B cell (primary cell): ENCODE measurements at regions not wholly inside any gene's neighbourhood (a gene's known extent, or its start where the extent isn't known, plus 50 kb on each side); places are given as distances from the start of the nearest gene placed in this dataset.

ENCODE experiments used
- ATAC-seq: fragments of 200-7000 bp; cut with Tn5 transposase; one replicate; pipeline ENCODE4 v1.10.0; 2021; ENCODE audit warnings: low read depth, mild to moderate bottlenecking, moderate number of reproducible peaks, moderate library complexity
- CTCF ChIA-PET: fragments of 350-600 bp; sonication (Branson Sonifier 250); formaldehyde crosslinking; loops from one replicate; lab custom pipeline; 2021; ENCODE audit warnings: antibody characterized with exemption, inconsistent platforms; lab: Charles Lee
- POLR2A ChIA-PET: fragments of 350-600 bp; sonication (Branson Sonifier 250); formaldehyde crosslinking; loops from one replicate; lab custom pipeline; 2021; ENCODE audit warnings: antibody characterized with exemption; lab: Charles Lee
- DNase-seq: peaks from one replicate; pipeline ENCODE4 v3.0.0; 2013
- H2AFZ ChIP-seq: 2 replicates; pipeline ENCODE4 v1.6.1; 2012; ENCODE audit warnings: mild to moderate bottlenecking, low read depth, low read length; ENCODE audit not compliant: insufficient read depth, poor library complexity, severe bottlenecking
- H3K27ac ChIP-seq, 2 donors: 1 replicate in 1 of 2; 2 replicates in 1 of 2; pipeline ENCODE4 v1.5.1; 2012 to 2013; ENCODE audit warnings: low read length in 2 of 2, mild to moderate bottlenecking in 2 of 2, moderate library complexity in 1 of 2
- H3K27me3 ChIP-seq, 4 experiments: fragments of 200-600 bp in 1 of 4; sonication (generic) in 1 of 4; replicated peaks in 1 of 4; 1 replicate in 2 of 4; 2 replicates in 2 of 4; pipeline versions ENCODE4 v1.6.1 to v1.7.0; 2013 to 2016; ENCODE audit warnings: low read length in 3 of 4, mild to moderate bottlenecking in 2 of 4, mixed read lengths in 1 of 4, moderate library complexity in 1 of 4; ENCODE audit not compliant: insufficient read depth in 4 of 4, control insufficient read depth in 3 of 4; ENCODE audit errors: control extremely low read depth in 1 of 4
- H3K36me3 ChIP-seq, 2 experiments: replicated peaks in 1 of 2; 1 replicate in 1 of 2; 2 replicates in 1 of 2; pipeline versions ENCODE4 v1.6.1 to v1.7.1; 2013; ENCODE audit warnings: low read length in 1 of 2; ENCODE audit not compliant: insufficient read depth in 2 of 2, control insufficient read depth in 1 of 2; ENCODE audit errors: control extremely low read depth in 1 of 2, extremely low read depth in 1 of 2
- H3K4me1 ChIP-seq, 2 donors: fragments of 200-600 bp in 1 of 2; sonication (generic) in 1 of 2; 1 replicate in 1 of 2; 2 replicates in 1 of 2; pipeline versions ENCODE4 v1.5.1 to v1.6.1; 2013 to 2017; ENCODE audit warnings: low read length in 2 of 2; ENCODE audit not compliant: control insufficient read depth in 2 of 2, insufficient read depth in 2 of 2
- H3K4me2 ChIP-seq: replicated peaks from 2 replicates; pipeline ENCODE3; 2012; ENCODE audit warnings: mild to moderate bottlenecking, low read depth, low read length; ENCODE audit not compliant: poor library complexity, severe bottlenecking
- H3K4me3 ChIP-seq, 5 experiments: fragments of 200-600 bp in 1 of 5; sonication (generic) in 1 of 5; 1 replicate in 3 of 5; 2 replicates in 2 of 5; pipeline versions ENCODE4 v1.5.1 to v1.7.0; 2011 to 2016; ENCODE audit warnings: low read length in 4 of 5, mild to moderate bottlenecking in 4 of 5, low read depth in 2 of 5, control low read depth in 1 of 5, moderate library complexity in 1 of 5; ENCODE audit not compliant: insufficient read depth in 1 of 5; ENCODE audit errors: control extremely low read depth in 1 of 5, extremely low read depth in 1 of 5
- H3K79me2 ChIP-seq: fragments of 200-600 bp; sonication (generic); one replicate; pipeline ENCODE4 v1.6.0; 2016; ENCODE audit warnings: low read length; ENCODE audit not compliant: control insufficient read depth, insufficient read depth
- H3K9ac ChIP-seq: fragments of 200-600 bp; sonication (generic); 2 replicates; pipeline ENCODE4 v1.6.1; 2017; ENCODE audit warnings: mild to moderate bottlenecking, low read length, moderate library complexity
- H3K9me3 ChIP-seq, 3 donors: one replicate each; pipeline versions ENCODE4 v1.6.1 to v1.7.1; 2013; ENCODE audit warnings: low read length in 2 of 3; ENCODE audit not compliant: control insufficient read depth in 2 of 3, insufficient read depth in 1 of 3; ENCODE audit errors: control extremely low read depth in 1 of 3
- H4K20me1 ChIP-seq: 2 replicates; pipeline ENCODE4 v1.6.0; 2012; ENCODE audit warnings: mild to moderate bottlenecking, low read length; ENCODE audit not compliant: insufficient read depth, control insufficient read depth, poor library complexity, severe bottlenecking
- H3K27ac Mint-ChIP-seq: one replicate; pipeline ENCODE4 v1.8.0; 2021; ENCODE audit warnings: mixed read lengths
- H3K27me3 Mint-ChIP-seq: one replicate; pipeline ENCODE4 v1.8.0; 2021; ENCODE audit warnings: mixed read lengths
- H3K4me1 Mint-ChIP-seq: one replicate; pipeline ENCODE4 v1.8.0; 2021; ENCODE audit warnings: mixed read lengths
- H3K4me3 Mint-ChIP-seq: one replicate; pipeline ENCODE4 v1.8.0; 2021; ENCODE audit warnings: mixed read lengths
- H3K9me3 Mint-ChIP-seq: one replicate; pipeline ENCODE4 v1.8.0; 2022; ENCODE audit warnings: mixed read lengths; ENCODE audit not compliant: insufficient read depth
- CTCF ChIP-seq: fragments of 200-600 bp; IDR thresholded peaks from one replicate; pipeline ENCODE4 v1.8.0; 2022; ENCODE audit warnings: antibody characterized with exemption, mild to moderate bottlenecking
- EZH2 ChIP-seq: IDR thresholded peaks from 2 replicates; pipeline ENCODE4 v1.6.1; 2012; ENCODE audit warnings: borderline replicate concordance, low read depth, mild to moderate bottlenecking, moderate library complexity, low read length; ENCODE audit not compliant: insufficient read depth, poor library complexity, severe bottlenecking
- WGBS: methylation state at CpG from one replicate; pipeline ENCODE4 v1.1.5; 2013; ENCODE audit warnings: missing lambda C conversion rate; ENCODE audit not compliant: insufficient coverage; 5-methylcytosine and 5-hydroxymethylcytosine counted together
- intact Hi-C: fragments of 100-400 bp; cut with micrococcal nuclease; formaldehyde crosslinking; loops from one replicate; pipeline ENCODE4 v1.10.0; 2022

GRCh38 chr17:420479-421175 lies 68.0 kb upstream of the RPH3AL start:
- no peaks in the 10 kb centered on the region for H3K79me2 ChIP-seq
- Mint-ChIP-seq H3K9me3 (no peaks in the 10 kb centered on the region), H3K4me3 (no peak overlapping the region), H3K27ac (no peak overlapping the region), H3K4me1 (peaks cover 11% of the 10 kb centered on the region), H3K27me3 (peaks cover 18% of the 10 kb centered on the region)
- TF ChIP-seq EZH2 (no peak), CTCF (no peak)
- H4K20me1 ChIP-seq: no peaks in the 10 kb centered on the region
- H3K9ac ChIP-seq: no peak overlapping the region
- no peak overlapping the region for H3K4me2 ChIP-seq
- 97% methylated on average over 13 of the region's 15 CpGs for WGBS
- H3K27ac ChIP-seq: no peak overlapping the region
- H3K4me3 ChIP-seq: no peak overlapping the region
- no peak for ATAC-seq
- DNase-seq: no peak
- peaks cover 0 to 16% of the 10 kb centered on the region in 2 donors for H3K4me1 ChIP-seq
- H3K9me3 ChIP-seq: peaks cover 0 to 10% (median 0%) of the 10 kb centered on the region in 3 donors
- H2AFZ ChIP-seq: no peak overlapping the region
- intact Hi-C loops: no loop called here
- no peaks in the 10 kb centered on the region for H3K36me3 ChIP-seq
- CTCF ChIA-PET: interaction anchor here (2.2 kb wide), 1 partner anchor 8 kb away, joined by 7 read pairs; no protein-coding TSS in a partner anchor
- POLR2A ChIA-PET: no interaction called here
- peaks cover 0 to 44% (median 0%) of the 10 kb centered on the region in 4 experiments for H3K27me3 ChIP-seq

- H3K4me3 Mint-ChIP-seq: no peak overlapping the region
- Histone ChIP-seq H3K79me2 (no peaks in the 10 kb centered on the region), H3K36me3 (no peaks in the 10 kb centered on the region), H3K4me3 (no peak overlapping the region), H3K27ac (no peak overlapping the region), H3K9me3 (peaks cover 0 to 10% (median 0%) of the 10 kb centered on the region in 3 donors), H2AFZ (peak overlapping the region; percentile 6), H3K4me2 (no peak overlapping the region), H4K20me1 (no peaks in the 10 kb centered on the region), H3K4me1 (peaks cover 0 to 20% of the 10 kb centered on the region in 2 donors), H3K9ac (no peak overlapping the region), H3K27me3 (peaks cover 0 to 44% (median 0%) of the 10 kb centered on the region in 4 experiments)
- DNase-seq: no peak
- H3K9me3 Mint-ChIP-seq: no peaks in the 10 kb centered on the region
- CTCF ChIA-PET: interaction anchor here (0.6 kb wide), 1 partner anchor 28 kb away, joined by 3 read pairs; no protein-coding TSS in a partner anchor
- 20% methylated on average over 12 of the region's 13 CpGs for WGBS
- peaks cover 18% of the 10 kb centered on the region for H3K27me3 Mint-ChIP-seq
- no peak for ATAC-seq
- H3K27ac Mint-ChIP-seq: no peak overlapping the region
- peaks cover 14% of the 10 kb centered on the region for H3K4me1 Mint-ChIP-seq
- intact Hi-C loops: no loop called here
- no peak for TF ChIP-seq EZH2
- TF ChIP-seq CTCF: no peak
- POLR2A ChIA-PET: no interaction called here
Observed at GRCh38 chr17:419073-419735, 66.6 kb upstream of the RPH3AL start.
